ENCODE measurements at regions not wholly inside any gene's neighbourhood (a gene's known extent, or its start where the extent isn't known, plus 50 kb on each side); places are given as distances from the start of the nearest gene placed in this dataset.

DNA sequence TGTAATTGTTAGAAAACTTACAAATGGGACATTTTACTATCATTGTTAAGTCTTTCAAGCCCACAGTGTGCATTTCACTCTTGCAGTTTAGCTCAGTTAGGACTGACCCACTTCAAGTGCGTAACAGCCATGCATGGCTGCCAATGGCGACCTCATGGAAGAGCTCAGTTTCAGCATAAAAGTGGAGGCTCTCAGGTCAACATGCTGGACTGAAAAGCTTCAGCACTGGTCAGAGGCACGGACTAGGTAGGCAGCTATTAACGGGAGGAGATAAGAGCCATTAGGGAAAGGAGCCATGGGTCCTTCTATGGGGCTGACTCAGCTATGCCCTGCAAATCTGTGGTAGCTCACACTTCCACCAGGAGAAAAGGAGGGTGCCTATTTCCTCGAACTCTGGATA is 101.8 kb downstream of the TTLL2 start:
- intact Hi-C loops (cut with micrococcal nuclease): no loop called here
- Histone ChIP-seq H3K79me2 (ENCODE audit: insufficient read depth, low read length) (no peaks in the 10 kb centered on the region), H3K4me2 (replicated peaks; ENCODE audit: extremely low read depth, low read length, poor library complexity, severe bottlenecking) (no peak overlapping the region), H2AFZ (ENCODE audit: insufficient read depth, low read depth, low read length, poor library complexity, severe bottlenecking) (no peak overlapping the region), H3K9ac (ENCODE audit: insufficient read depth, low read length, poor library complexity, severe bottlenecking) (no peak overlapping the region), H3K4me1 (ENCODE audit: control insufficient read depth in 1 of 2, insufficient read depth in 2 of 2, low read length in 2 of 2) (no peaks in the 10 kb centered on the region), H4K20me1 (ENCODE audit: insufficient read depth, low read length) (no peaks in the 10 kb centered on the region), H3K27me3 (ENCODE audit: control insufficient read depth in 2 of 2, insufficient read depth in 2 of 2, low read length in 2 of 2) (no peaks in the 10 kb centered on the region), H3K36me3 (replicated peaks in 1 of 2; ENCODE audit: control insufficient read depth in 1 of 2, insufficient read depth in 2 of 2, low read length in 2 of 2) (no peaks in the 10 kb centered on the region), H3K4me3 (replicated peaks in 1 of 3; ENCODE audit: low read depth in 2 of 3, low read length in 3 of 3) (no peak overlapping the region), H3K27ac (ENCODE audit: low read depth in 1 of 2, low read length in 2 of 2) (no peak overlapping the region), H3K9me3 (replicated peaks in 1 of 2; ENCODE audit: control insufficient read depth in 1 of 2, insufficient read depth in 1 of 2, low read length in 2 of 2) (peaks cover 0 to 8% of the 10 kb centered on the region in 2 donors)
- no peak for DNase-seq
- Mint-ChIP-seq H3K27ac (no peak overlapping the region), H3K9me3 (peaks cover 2 to 6% (median 4%) of the 10 kb centered on the region in 7 donors), H3K4me3 (no peak overlapping the region), H3K36me3 (no peaks in the 10 kb centered on the region), H3K4me1 (no peaks in the 10 kb centered on the region), H3K27me3 (ENCODE audit: low read depth in 3 of 3) (peaks cover 0 to 2% (median 0%) of the 10 kb centered on the region in 3 donors)
- WGBS (ENCODE audit: insufficient coverage): 91% methylated on average over 4 of the region's 5 CpGs
- TF ChIP-seq, protein P1, sequence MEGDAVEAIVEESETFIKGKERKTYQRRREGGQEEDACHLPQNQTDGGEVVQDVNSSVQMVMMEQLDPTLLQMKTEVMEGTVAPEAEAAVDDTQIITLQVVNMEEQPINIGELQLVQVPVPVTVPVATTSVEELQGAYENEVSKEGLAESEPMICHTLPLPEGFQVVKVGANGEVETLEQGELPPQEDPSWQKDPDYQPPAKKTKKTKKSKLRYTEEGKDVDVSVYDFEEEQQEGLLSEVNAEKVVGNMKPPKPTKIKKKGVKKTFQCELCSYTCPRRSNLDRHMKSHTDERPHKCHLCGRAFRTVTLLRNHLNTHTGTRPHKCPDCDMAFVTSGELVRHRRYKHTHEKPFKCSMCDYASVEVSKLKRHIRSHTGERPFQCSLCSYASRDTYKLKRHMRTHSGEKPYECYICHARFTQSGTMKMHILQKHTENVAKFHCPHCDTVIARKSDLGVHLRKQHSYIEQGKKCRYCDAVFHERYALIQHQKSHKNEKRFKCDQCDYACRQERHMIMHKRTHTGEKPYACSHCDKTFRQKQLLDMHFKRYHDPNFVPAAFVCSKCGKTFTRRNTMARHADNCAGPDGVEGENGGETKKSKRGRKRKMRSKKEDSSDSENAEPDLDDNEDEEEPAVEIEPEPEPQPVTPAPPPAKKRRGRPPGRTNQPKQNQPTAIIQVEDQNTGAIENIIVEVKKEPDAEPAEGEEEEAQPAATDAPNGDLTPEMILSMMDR (IDR thresholded peaks at IDR 0.05): no peak

DNA sequence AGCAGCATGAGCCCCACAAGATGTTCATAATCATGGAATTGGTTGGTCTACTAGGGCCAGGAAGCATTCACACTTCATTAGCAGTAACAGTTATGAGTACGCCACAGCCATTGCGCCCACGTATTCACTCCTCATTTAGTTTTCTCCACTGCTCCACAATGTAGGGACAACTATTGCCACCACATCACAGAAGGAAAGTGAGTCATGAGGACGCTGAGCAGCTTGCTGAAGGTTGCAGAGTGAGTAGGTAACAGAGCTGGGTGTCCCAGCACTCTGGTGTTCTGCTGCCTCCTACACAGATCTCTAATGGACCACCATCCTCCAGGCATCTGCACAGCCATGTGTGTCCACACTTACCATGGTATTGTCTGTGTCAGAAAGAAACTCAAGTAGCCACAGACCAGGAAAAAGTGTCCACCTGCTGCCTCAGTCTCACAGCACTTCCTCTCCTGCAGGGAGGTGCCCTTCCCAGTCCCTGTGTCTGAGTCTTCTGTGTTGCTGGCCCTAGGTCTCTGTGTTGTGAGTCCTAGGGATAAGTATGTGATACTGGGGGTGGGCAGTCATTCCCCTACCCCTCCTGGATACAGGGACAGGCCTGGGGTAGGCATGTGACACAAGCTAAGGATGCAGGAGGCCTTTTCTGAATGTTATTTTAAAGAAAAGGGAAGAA is 103.9 kb downstream of the TTLL2 start:
- H3K9me3 Mint-ChIP-seq: peaks cover 0 to 7% (median 4%) of the 10 kb centered on the region in 7 donors
- Histone ChIP-seq H3K4me2 (replicated peaks; ENCODE audit: extremely low read depth, low read length, poor library complexity, severe bottlenecking) (no peak overlapping the region), H3K27ac (ENCODE audit: low read depth in 1 of 2, low read length in 2 of 2) (no peak overlapping the region), H3K79me2 (ENCODE audit: insufficient read depth, low read length) (no peaks in the 10 kb centered on the region), H2AFZ (ENCODE audit: insufficient read depth, low read depth, low read length, poor library complexity, severe bottlenecking) (no peak overlapping the region), H3K9me3 (replicated peaks in 1 of 2; ENCODE audit: control insufficient read depth in 1 of 2, insufficient read depth in 1 of 2, low read length in 2 of 2) (peaks cover 0 to 4% of the 10 kb centered on the region in 2 donors), H3K9ac (ENCODE audit: insufficient read depth, low read length, poor library complexity, severe bottlenecking) (no peak overlapping the region), H3K27me3 (ENCODE audit: control insufficient read depth in 2 of 2, insufficient read depth in 2 of 2, low read length in 2 of 2) (no peaks in the 10 kb centered on the region), H3K36me3 (replicated peaks in 1 of 2; ENCODE audit: control insufficient read depth in 1 of 2, insufficient read depth in 2 of 2, low read length in 2 of 2) (no peaks in the 10 kb centered on the region), H4K20me1 (ENCODE audit: insufficient read depth, low read length) (no peaks in the 10 kb centered on the region), H3K4me1 (ENCODE audit: control insufficient read depth in 1 of 2, insufficient read depth in 2 of 2, low read length in 2 of 2) (no peaks in the 10 kb centered on the region), H3K4me3 (replicated peaks in 1 of 3; ENCODE audit: low read depth in 2 of 3, low read length in 3 of 3) (no peak overlapping the region)
- H3K4me1 Mint-ChIP-seq: no peaks in the 10 kb centered on the region
- H3K36me3 Mint-ChIP-seq: no peaks in the 10 kb centered on the region
- DNase-seq: no peak
- intact Hi-C loops (cut with micrococcal nuclease): no loop called here
- H3K4me3 Mint-ChIP-seq: no peak overlapping the region
- peaks cover 0 to 2% (median 0%) of the 10 kb centered on the region in 3 donors for H3K27me3 Mint-ChIP-seq (ENCODE audit: low read depth in 3 of 3)
- no CpG with 5 or more reads among the region's 4 CpGs for WGBS (ENCODE audit: insufficient coverage)
- TF ChIP-seq, protein P1 (IDR thresholded peaks at IDR 0.05): no peak
- H3K27ac Mint-ChIP-seq: no peak overlapping the region

All from CD14-positive monocyte (primary cell).